Activated T-helper 9 cell treated with anti-CD3 and anti-CD28 coated beads, Interleukin-2, amount 50 U/mL, for 16 hours (primary cell): ENCODE measurements at regions not wholly inside any gene's neighbourhood (a gene's known extent, or its start where the extent isn't known, plus 50 kb on each side); places are given as distances from the start of the nearest gene placed in this dataset.
"Not testable (repeated sequence)": the region's sequence is repeated elsewhere in the genome, so short reads cannot be mapped to it uniquely, and the experiment has no call there.

Source experiments
- DNase-seq: peaks from one replicate; pipeline ENCODE4 v3.0.0-alpha.2; 2020; ENCODE audit warnings: low read depth

- DNase-seq: no peak
These were observed 196.3 kb downstream of the PALM2AKAP2 start for GRCh38 chr9:109976303-109976702.

- no peak for DNase-seq
These were observed 197.5 kb downstream of the PALM2AKAP2 start for GRCh38 chr9:109977521-109977920.

GRCh38 chr9:109981091-109981490 lies 201.1 kb downstream of the PALM2AKAP2 start:
- DNase-seq: no peak

GRCh38 chr9:109986521-109986991 lies 206.6 kb downstream of the PALM2AKAP2 start:
- no peak for DNase-seq

- no peak for DNase-seq
These were observed 209.3 kb downstream of the PALM2AKAP2 start for GRCh38 chr9:109989296-109989695.

- DNase-seq: no peak
These were observed 210.5 kb downstream of the PALM2AKAP2 start for GRCh38 chr9:109990541-109990940.

- no peak for DNase-seq
These were observed 212.3 kb downstream of the PALM2AKAP2 start for GRCh38 chr9:109992293-109992692.

GRCh38 chr9:109993250-109993978 lies 213.4 kb downstream of the PALM2AKAP2 start:
- DNase-seq: no peak

- DNase-seq: no peak
These were observed 213.8 kb downstream of the C9orf152 start for GRCh38 chr9:109994141-109994540.

- DNase-seq: no peak
These were observed 210.9 kb downstream of the C9orf152 start for GRCh38 chr9:109996936-109997580.

GRCh38 chr9:109997682-109998081 lies 210.3 kb downstream of the C9orf152 start:
- no peak for DNase-seq

- DNase-seq: not testable (repeated sequence)
These were observed 202.4 kb downstream of the C9orf152 start for GRCh38 chr9:110005521-110005920.

GRCh38 chr9:110006657-110007056 lies 201.3 kb downstream of the C9orf152 start:
- no peak for DNase-seq

- DNase-seq: no peak
These were observed 200.3 kb downstream of the C9orf152 start for GRCh38 chr9:110007477-110008270.

- no peak for DNase-seq
These were observed 199.3 kb downstream of the C9orf152 start for GRCh38 chr9:110008663-110009062.

- no peak for DNase-seq
These were observed 196.2 kb downstream of the C9orf152 start for GRCh38 chr9:110011628-110012320.

- DNase-seq: no peak
These were observed 194.9 kb downstream of the C9orf152 start for GRCh38 chr9:110013064-110013463.

- no peak for DNase-seq
These were observed 192.2 kb downstream of the C9orf152 start for GRCh38 chr9:110015759-110016158.

- DNase-seq: no peak
These were observed 191.6 kb downstream of the C9orf152 start for GRCh38 chr9:110016340-110016739.

GRCh38 chr9:110020216-110020615 lies 187.7 kb downstream of the C9orf152 start:
- not testable (repeated sequence) for DNase-seq

- DNase-seq: no peak
These were observed 186.1 kb downstream of the C9orf152 start for GRCh38 chr9:110021891-110022290.

GRCh38 chr9:110023221-110023620 lies 184.7 kb downstream of the C9orf152 start:
- not testable (repeated sequence) for DNase-seq
